AG04449 (cell line): ENCODE measurements at regions not wholly inside any gene's neighbourhood (a gene's known extent, or its start where the extent isn't known, plus 50 kb on each side); places are given as distances from the start of the nearest gene placed in this dataset.

ENCODE experiments used
- CTCF ChIA-PET: fragments of 350-600 bp; formaldehyde crosslinking; extraction: SDS; loops from one replicate; lab custom pipeline; 2021; ENCODE audit warnings: antibody characterized with exemption; lab: Yijun Ruan, JAX
- POLR2A ChIA-PET: fragments of 400-600, 350-600 bp; formaldehyde crosslinking; extraction: SDS; loops from one replicate; lab custom pipeline; 2020; ENCODE audit warnings: antibody characterized with exemption, inconsistent platforms; lab: Yijun Ruan, JAX
- DNase-seq: peaks from one replicate; pipeline ENCODE4 v3.0.0-alpha.2; 2010; ENCODE audit warnings: low read depth, low spot score
- H3K4me3 ChIP-seq: 2 replicates; pipeline ENCODE4 v1.5.1; 2011; ENCODE audit warnings: low read depth, mild to moderate bottlenecking, control low read depth, low read length
- CTCF ChIP-seq: IDR thresholded peaks from one replicate; pipeline ENCODE4 v1.5.1; 2011; ENCODE audit warnings: mild to moderate bottlenecking, moderate library complexity, low read length, control low read depth, inconsistent platforms; ENCODE audit not compliant: insufficient read depth; ENCODE audit errors: missing control alignments

- CTCF ChIA-PET = no interaction called here
- TF ChIP-seq CTCF = no peak
- POLR2A ChIA-PET = no interaction called here
- H3K4me3 ChIP-seq = no peak overlapping the region
- DNase-seq = no peak
Measured at GRCh38 chr7:27351137-27351536, 108.5 kb downstream of the EVX1 start.

GRCh38 chr7:27351786-27352185, 109.2 kb downstream of the EVX1 start:
- ChIA-PET POLR2A (no interaction called here), CTCF (no interaction called here)
- DNase-seq = no peak
- no peak for TF ChIP-seq CTCF
- H3K4me3 ChIP-seq = no peak overlapping the region

GRCh38 chr7:27359181-27360125, 116.9 kb downstream of the EVX1 start:
- DNase-seq = no peak
- CTCF ChIA-PET = no interaction called here
- POLR2A ChIA-PET = no interaction called here
- TF ChIP-seq CTCF = no peak
- H3K4me3 ChIP-seq = no peak overlapping the region

- H3K4me3 ChIP-seq = no peak overlapping the region
- ChIA-PET CTCF (no interaction called here), POLR2A (no interaction called here)
- no peak for TF ChIP-seq CTCF
- no peak for DNase-seq
Measured at GRCh38 chr7:27361522-27361921, 118.9 kb downstream of the EVX1 start.

- no peak for TF ChIP-seq CTCF
- ChIA-PET POLR2A (no interaction called here), CTCF (no interaction called here)
- H3K4me3 ChIP-seq = no peak overlapping the region
- DNase-seq = no peak
Measured at GRCh38 chr7:27362026-27362425, 119.4 kb downstream of the EVX1 start.

- ChIA-PET POLR2A (no interaction called here), CTCF (no interaction called here)
- H3K4me3 ChIP-seq = peak overlapping the region; percentile 29
- DNase-seq = peak; percentile 2
- no peak for TF ChIP-seq CTCF
Measured at GRCh38 chr7:27364344-27364758, 121.7 kb downstream of the EVX1 start.
